Erythroblast (primary cell): ENCODE measurements at regions not wholly inside any gene's neighbourhood (a gene's known extent, or its start where the extent isn't known, plus 50 kb on each side); places are given as distances from the start of the nearest gene placed in this dataset.

ENCODE experiments used
- DNase-seq, 2 experiments: peaks; one replicate each; lab custom pipeline; 2025; lab: John Stamatoyannopoulos, UW
- GATA1 ChIP-seq: IDR thresholded peaks from 2 replicates; pipeline ENCODE4 v1.6.1; 2011; ENCODE audit warnings: low read depth, mild to moderate bottlenecking, control low read depth, low read length, moderate library complexity
- POLR2A ChIP-seq: IDR thresholded peaks from 2 replicates; pipeline ENCODE4 v1.6.1; 2011; ENCODE audit warnings: mild to moderate bottlenecking, low read length

DNA sequence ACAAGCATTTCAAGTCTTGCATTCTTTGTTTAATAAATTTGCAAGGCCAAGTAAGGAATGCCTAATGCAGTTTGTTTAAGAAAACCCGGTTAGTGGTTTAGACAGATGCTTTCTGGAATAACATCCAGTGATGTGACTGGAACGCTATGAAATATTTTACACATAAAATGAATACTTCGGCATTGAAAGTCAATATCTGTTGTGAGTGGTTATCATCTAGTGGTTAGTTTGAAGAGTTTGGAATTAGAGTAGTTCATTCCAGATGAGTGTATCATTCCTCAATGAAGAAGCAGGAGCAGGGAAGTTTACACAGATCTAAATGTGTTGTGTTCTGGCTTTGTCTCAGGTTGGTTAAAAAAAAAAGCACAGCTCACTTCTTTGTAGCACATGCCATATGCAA, 608.0 kb upstream of the PIK3C3 start:
- no peak for DNase-seq
- no peak for TF ChIP-seq GATA1
- TF ChIP-seq POLR2A = no peak

DNA sequence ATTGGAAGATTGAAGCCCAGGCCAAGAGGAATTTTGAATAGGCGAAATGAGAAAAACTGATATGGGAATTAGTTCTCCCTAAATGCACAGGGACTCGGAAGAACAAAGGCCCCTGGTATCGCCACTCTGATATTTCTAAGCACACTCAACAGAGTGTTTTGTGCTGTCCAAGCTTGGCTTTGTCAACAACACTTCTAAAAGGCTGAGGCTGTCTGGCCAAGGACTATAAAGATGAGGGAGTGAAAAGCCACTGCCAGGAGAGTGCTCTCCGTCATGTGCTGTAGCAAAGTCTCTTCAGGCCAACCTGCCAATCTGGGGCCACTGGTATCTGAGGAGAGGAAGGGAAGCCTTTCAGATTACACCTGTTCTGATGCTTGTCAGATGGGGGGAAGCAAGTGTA, 611.2 kb upstream of the PIK3C3 start:
- no peak for DNase-seq
- TF ChIP-seq POLR2A (no peak), GATA1 (no peak)

DNA sequence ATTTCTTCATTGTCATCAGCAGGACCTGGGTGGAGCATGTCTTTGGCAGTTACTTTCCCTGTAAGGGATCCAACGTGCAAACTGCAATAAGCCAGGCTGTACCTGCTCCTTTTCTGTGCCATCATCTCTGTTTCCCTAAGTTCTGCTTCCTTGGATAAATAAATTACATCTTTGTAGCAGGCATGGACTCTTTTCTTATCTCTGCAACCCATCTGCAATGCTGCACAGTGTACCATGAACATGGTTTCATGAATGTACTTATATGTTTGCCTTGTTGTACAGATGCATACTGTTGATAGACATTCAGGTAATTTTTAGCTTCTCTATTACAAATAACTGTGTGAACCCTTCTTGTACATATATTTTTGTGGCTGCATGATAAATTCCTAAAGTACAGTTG, 616.7 kb upstream of the PIK3C3 start:
- no peak for DNase-seq
- TF ChIP-seq POLR2A (no peak), GATA1 (no peak)

DNA sequence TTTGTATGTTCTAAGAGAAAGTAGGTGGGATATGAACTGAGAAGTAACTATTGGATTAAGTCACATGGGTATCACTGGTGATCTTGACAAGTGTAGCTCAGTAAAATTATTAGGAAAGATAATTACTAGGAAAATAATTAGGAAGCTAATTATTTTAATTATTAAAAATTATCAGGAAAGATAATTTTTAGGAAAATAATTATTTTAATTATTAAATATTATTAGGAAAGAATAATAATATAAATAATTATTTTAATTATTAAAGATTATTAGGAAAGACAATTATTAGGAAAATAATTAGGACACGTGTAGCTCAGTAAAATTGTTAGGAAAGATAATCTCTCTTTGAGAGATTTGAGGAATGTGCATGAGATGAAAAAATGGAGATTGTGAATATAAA, 623.4 kb upstream of the PIK3C3 start:
- TF ChIP-seq GATA1 (no peak), POLR2A (no peak)
- DNase-seq = no peak

DNA sequence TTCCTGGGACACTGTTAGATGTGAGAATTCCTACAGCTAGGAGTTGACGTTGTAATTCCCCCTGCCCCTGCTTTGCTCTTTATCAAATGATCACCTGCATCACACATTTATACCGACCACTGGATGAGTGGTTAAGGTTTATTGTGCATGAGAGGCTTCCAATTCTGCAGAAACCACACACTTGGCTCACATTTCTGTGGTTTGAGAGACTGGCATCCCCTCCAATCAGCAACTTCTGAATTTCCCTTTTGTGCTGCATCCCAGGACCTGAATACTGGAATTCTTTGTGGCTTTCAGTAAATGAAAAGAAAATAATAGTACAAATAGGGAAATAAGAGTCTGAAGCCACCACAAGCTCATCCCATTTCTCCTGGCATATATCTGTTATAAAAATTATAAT, 628.7 kb upstream of the PIK3C3 start:
- TF ChIP-seq GATA1 (no peak), POLR2A (no peak)
- DNase-seq = no peak

DNA sequence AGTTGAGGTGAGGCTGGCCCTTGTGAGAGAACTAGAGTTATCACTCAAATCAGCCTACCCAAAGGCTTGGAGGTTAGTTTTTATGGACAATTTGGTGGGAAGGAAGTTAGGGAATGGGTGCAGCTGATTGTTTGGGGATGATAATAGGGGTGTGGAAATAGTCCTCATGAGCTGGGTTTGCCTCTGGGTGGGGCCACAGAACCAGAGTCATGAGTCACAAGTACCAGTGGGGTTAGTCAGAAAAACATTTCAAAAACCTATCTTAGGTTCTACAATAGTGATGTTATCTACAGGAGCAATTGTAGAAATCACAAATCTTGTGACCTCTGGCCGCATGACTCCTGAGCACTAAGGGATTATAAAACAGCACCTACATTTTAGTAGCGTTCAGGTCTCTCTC, 630.1 kb upstream of the PIK3C3 start:
- TF ChIP-seq POLR2A (no peak), GATA1 (no peak)
- no peak for DNase-seq

DNA sequence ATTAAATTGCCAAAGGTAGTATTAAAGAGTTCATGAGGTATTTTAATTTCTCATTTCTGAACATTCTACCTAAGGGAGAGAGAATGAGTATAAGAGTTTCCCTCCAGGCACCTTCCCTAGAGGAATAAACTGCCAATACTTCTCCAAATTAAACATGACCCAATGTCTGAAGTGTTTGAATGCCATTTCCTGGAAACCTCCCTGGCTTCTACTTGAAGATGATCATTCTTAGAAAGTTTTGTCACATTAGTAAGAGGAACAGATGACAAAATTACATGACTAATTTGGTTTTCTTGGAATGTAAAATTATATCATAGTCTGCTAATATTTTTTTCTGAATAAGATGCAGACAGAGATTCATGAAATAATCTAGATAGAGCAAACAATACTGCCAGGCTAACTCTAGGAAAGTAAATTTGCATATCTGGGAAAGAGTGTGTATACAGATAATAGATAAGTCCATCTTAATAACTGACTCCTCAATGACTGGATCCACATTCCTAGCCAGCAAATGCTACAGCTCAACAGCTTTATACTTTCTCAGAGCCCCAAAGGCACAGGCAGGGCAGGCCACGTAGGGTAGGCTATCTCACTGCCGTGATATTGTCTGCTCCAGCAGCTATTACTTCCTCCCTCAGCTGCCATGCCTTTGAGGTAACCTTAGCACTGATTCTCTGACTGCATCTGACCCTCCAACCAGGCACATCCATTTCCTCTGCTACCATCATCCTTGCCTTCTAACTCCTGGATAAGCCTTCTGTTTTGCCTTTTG, 630.8 kb upstream of the PIK3C3 start:
- TF ChIP-seq POLR2A (no peak), GATA1 (no peak)
- no peak for DNase-seq

DNA sequence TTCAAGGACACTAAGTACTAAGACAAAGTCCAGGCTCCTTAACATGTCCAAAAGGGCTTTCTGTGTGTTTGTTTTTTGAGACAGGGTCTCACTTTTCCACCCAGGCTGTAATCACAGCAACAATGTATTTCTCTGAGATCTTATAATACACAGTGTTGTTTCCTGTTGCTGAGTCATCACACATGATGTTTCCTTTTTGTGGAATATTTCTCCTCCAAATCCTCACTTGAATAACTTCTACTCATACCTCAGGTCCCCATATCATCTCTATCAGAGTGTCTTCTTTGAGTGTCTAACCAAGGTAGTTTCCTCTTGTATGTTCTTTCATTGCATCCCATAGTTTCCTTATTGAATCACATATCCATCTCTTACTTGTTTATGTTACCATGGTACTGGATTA, 632.0 kb upstream of the PIK3C3 start:
- TF ChIP-seq POLR2A (no peak), GATA1 (no peak)
- DNase-seq = no peak

DNA sequence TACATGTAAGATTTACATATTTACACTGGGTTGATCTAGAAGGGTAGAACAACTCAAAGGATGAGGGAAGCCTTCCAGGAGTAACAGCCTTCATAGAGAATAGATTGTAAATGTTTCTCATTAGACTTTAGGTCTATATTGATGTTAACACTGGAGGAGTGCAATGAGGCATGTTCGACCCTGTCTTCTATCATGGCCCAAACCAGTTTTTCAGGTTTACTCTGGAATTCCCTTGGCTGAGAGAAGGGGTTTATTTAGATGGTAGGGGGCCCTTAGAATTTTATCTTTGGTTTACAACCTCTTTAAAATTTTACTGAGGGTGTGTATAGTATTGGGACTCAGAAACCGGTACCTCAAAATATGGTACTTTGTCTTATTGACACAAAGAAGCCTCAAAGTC, 634.9 kb upstream of the PIK3C3 start:
- TF ChIP-seq POLR2A = no peak
- no peak for TF ChIP-seq GATA1
- no peak for DNase-seq

DNA sequence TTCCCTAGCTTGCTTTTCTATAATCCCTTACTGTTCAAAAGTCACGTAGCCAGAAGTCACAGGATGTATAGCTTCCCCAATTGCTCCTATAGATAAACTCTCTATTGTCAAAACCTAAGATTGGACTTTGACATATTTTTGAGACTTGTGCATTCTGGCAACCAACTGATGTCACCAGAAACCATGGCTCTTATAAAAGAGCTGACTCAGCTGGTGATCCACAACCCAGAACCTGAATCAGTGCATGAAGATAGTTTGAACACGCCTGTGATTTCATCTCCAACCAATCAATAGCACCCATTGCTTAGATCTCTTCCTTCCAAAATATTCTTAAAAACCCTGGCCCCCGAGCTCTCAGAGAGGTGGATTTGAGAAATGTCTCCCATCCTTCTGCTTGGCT, 639.9 kb upstream of the PIK3C3 start:
- TF ChIP-seq GATA1 (no peak), POLR2A (no peak)

DNA sequence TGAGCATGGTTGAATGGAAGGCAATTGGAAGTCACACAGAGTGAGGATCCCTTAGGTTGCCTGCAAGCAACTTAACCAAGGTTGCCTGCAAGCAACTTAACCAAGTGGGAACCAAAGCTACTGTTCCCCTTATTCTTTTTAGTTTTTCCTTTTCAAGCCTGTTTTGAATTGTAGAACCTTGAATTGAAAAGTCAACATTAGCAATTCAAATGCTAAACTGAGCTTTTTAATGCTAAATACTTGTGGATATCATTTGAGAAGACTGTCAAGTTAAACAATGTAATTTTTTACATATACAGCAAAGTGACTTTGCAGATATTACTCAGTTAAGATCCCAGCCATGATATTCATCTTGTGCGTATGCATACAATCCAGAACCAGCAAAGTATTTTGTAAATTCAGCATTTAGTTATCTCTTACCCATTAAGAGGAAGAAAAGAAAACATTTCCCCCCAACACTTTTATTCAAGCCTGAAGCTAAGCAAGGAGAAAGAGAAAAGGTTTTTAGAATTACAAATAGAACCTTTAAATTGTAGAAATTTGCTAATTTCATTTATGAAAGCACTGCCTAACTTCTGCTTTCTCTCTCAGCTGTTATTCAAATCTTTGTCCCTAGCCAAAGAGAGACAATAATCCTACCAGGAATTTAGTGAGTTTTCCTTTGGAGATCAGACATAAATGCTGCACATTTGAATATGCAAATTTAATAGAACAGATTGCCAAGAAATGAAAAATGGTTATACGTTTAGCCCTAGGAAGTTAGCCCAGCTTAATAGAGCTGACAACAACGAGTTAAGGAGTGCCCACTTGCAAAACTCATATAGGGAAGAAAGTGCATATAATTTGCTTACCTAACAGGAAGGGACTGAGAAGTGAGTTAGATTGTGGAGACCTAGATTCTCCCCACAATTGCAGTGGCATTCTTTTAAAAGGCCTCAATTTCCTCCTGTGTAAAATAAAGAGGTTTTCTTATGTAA, 643.2 kb upstream of the PIK3C3 start:
- no peak for DNase-seq
- no peak for TF ChIP-seq GATA1
- TF ChIP-seq POLR2A = no peak

More for the DNA sequence above, 639.9 kb upstream of the PIK3C3 start:
- no peak for DNase-seq

DNA sequence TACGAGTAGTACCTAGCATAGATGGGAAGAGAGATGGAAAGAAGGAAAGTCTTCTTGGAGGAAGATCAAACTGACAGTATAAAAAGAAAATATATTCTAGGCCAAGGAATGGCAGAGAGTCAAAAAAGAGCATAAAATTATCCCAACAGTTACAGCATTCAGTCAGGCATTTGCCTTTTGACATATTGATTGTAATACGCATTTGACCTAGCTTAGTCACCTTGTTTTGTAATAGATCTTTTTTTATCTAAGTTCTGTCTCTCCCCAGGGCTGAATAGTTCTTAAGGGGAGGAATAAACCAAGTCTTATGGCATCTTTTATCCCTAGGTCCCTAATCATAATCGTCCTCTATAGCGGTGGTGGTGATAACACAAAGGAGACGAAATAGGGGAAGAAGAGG, 657.3 kb upstream of the PIK3C3 start:
- no peak for TF ChIP-seq POLR2A
- TF ChIP-seq GATA1 = no peak
- no peak for DNase-seq

DNA sequence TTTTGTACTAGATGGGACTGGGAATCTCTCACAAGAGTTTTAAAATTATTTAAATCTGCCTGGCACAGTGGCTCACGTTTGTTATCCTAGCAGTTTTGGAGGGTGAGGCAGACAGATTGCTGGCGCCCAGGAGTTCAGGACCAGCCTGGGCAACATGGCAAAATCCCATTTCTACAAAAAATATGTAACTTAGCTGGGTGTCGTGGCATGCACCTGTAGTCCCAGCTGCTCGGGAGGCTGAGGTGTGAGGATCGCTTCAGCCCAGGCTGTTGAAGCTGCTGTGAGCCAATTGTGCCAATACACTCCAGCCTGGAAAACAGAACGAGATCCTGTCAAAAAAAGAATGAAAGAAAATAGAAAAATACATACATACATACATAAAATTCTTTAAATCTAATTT, 685.7 kb upstream of the PIK3C3 start:
- TF ChIP-seq POLR2A (no peak), GATA1 (no peak)
- no peak for DNase-seq

DNA sequence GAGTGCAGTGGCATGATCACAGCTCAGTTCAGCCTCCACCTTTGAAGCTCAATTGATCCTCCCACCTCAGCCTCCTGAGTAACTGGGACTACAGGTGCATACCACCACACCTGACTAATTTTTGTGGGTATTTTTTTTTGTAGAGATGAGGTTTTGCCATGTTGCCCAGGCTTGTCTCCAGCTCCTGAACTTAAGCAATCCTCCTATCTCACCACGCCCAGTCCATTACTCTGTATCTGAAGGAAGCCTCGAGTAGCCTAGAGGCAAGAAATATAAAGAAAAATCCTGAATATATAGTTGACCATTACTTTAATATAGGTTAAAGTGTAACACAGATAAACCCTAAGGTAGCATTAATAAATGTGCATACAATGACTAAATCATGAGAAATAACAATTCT, 686.8 kb upstream of the PIK3C3 start:
- DNase-seq = no peak
- no peak for TF ChIP-seq GATA1
- no peak for TF ChIP-seq POLR2A
